Ishikawa (cell line): ENCODE measurements at regions not wholly inside any gene's neighbourhood (a gene's known extent, or its start where the extent isn't known, plus 50 kb on each side); places are given as distances from the start of the nearest gene placed in this dataset.

Experiments used
- CEBPB ChIP-seq: IDR thresholded peaks from 2 replicates; pipeline ENCODE4 v1.6.1; 2012
- CREB1 ChIP-seq: IDR thresholded peaks from 2 replicates; pipeline ENCODE4 v1.6.1; 2012; ENCODE audit warnings: low read depth
- EGR1 ChIP-seq: IDR thresholded peaks from 2 replicates; pipeline ENCODE4 v1.6.1; 2012
- EP300 ChIP-seq: IDR thresholded peaks from 2 replicates; pipeline ENCODE4 v1.6.1; 2012; ENCODE audit warnings: borderline replicate concordance
- FOXM1 ChIP-seq: IDR thresholded peaks from 2 replicates; pipeline ENCODE4 v1.6.1; 2012; ENCODE audit warnings: low read depth, borderline replicate concordance
- MAX ChIP-seq: IDR thresholded peaks from 2 replicates; pipeline ENCODE4 v1.6.1; 2012
- NFIC ChIP-seq: IDR thresholded peaks from 2 replicates; pipeline ENCODE4 v1.6.1; 2012
- RAD21 ChIP-seq: IDR thresholded peaks from 2 replicates; pipeline ENCODE4 v1.6.1; 2012; ENCODE audit warnings: low read depth
- REST ChIP-seq: IDR thresholded peaks from 2 replicates; pipeline ENCODE4 v1.6.1; 2012; ENCODE audit warnings: low read depth, mild to moderate bottlenecking
- TAF1 ChIP-seq: IDR thresholded peaks from 2 replicates; pipeline ENCODE4 v1.6.1; 2012; ENCODE audit warnings: low read depth, mild to moderate bottlenecking
- TCF12 ChIP-seq: IDR thresholded peaks from 2 replicates; pipeline ENCODE4 v1.6.1; 2012; ENCODE audit warnings: low read depth
- TEAD4 ChIP-seq: IDR thresholded peaks from 2 replicates; pipeline ENCODE4 v1.6.1; 2012
- YY1 ChIP-seq: IDR thresholded peaks from 2 replicates; pipeline ENCODE4 v1.6.1; 2012; ENCODE audit warnings: low read depth
- ZBTB7A ChIP-seq: IDR thresholded peaks from 2 replicates; pipeline ENCODE4 v1.6.1; 2012; ENCODE audit warnings: low read depth
- TF ChIP-seq, protein P1 (sequence below): IDR thresholded peaks from 2 replicates; pipeline ENCODE4 v1.6.1; 2012

DNA sequence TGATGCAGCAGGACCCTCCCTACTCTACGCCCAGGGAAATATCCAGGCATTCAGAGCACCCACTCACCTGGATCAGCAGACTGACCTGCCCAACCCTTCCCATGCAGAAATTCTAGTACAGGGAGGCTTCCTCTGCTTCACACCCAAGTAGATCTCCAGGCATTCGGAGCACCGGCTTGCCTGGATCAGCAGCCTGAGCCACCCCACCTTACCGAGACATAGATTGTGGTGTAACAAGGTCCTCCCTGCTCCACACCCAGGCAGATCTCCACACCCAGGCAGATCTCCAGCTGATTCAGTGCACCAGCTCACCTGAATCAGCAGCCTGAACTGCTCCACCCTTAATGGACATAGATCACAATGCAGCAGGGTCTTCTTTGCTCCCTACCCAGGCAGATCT, 215.1 kb upstream of the CPEB2 start:
- TF ChIP-seq RAD21: no peak
- TF ChIP-seq REST: no peak
- no peak for TF ChIP-seq FOXM1
- TF ChIP-seq TEAD4: no peak
- TF ChIP-seq TAF1: no peak
- no peak for TF ChIP-seq NFIC
- no peak for TF ChIP-seq ZBTB7A
- no peak for TF ChIP-seq EGR1
- no peak for TF ChIP-seq CREB1
- TF ChIP-seq EP300: no peak
- no peak for TF ChIP-seq MAX
- TF ChIP-seq YY1: no peak
- TF ChIP-seq TCF12: no peak

DNA sequence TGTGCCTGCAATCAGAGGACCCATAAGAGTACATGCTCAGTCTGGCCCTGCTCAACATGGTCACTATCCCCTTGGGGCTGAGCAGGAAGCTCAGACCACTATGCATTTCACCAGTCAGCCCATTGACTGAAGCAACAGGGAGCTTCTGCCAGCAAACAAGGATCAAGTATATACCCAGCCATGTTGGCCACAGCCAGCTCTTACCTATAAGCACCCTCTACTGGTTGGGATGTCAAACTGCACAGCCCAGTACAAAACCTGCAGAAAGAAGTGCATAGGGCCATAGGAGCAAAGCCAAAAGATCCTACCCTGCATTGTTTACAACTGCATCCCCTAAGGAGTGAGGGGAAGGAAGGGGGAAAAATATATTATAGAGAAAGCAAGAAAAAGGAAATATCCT, 214.4 kb upstream of the CPEB2 start:
- no peak for TF ChIP-seq CEBPB
- no peak for TF ChIP-seq NFIC
- TF ChIP-seq YY1: no peak
- TF ChIP-seq ZBTB7A: no peak
- TF ChIP-seq EP300: no peak
- TF ChIP-seq TAF1: no peak
- peak; percentile 48 for TF ChIP-seq RAD21
- TF ChIP-seq FOXM1: no peak
- TF ChIP-seq TCF12: no peak

DNA sequence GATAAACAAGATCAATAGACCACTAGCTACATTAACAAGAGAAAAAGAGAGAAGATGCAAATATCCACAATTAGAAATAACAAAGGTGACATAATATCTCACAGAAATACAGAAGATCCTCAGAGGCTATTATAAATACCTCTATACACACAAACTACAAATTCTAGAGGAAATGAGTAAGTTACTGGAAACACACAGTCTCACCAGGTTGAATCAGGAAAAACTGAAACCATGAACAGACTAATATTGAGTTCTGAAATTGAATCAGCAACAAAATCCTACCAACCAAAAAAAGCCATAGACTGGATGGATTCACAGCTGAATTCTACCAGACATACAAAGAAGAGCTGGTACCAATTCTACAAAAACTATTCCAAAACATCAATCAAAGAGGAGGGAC, 211.8 kb upstream of the CPEB2 start:
- TF ChIP-seq FOXM1 (no peak), TEAD4 (no peak), TCF12 (no peak), CEBPB (no peak)
- TF ChIP-seq, protein P1, sequence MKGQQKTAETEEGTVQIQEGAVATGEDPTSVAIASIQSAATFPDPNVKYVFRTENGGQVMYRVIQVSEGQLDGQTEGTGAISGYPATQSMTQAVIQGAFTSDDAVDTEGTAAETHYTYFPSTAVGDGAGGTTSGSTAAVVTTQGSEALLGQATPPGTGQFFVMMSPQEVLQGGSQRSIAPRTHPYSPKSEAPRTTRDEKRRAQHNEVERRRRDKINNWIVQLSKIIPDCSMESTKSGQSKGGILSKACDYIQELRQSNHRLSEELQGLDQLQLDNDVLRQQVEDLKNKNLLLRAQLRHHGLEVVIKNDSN: no peak

- TF ChIP-seq NFIC (no peak), REST (no peak), CREB1 (no peak), CEBPB (no peak), FOXM1 (no peak), EGR1 (no peak), TCF12 (no peak), ZBTB7A (no peak), YY1 (no peak), TAF1 (no peak), MAX (no peak), RAD21 (no peak), TEAD4 (no peak), EP300 (no peak)
- TF ChIP-seq, protein P1: no peak
These were observed 209.5 kb upstream of the CPEB2 start for GRCh38 chr4:14792702-14793227.

- TF ChIP-seq MAX: no peak
- no peak for TF ChIP-seq EP300
- TF ChIP-seq EGR1: no peak
- TF ChIP-seq REST: no peak
- no peak for TF ChIP-seq CREB1
- TF ChIP-seq, protein P1: no peak
- TF ChIP-seq TEAD4: no peak
- TF ChIP-seq TAF1: no peak
- no peak for TF ChIP-seq CEBPB
- no peak for TF ChIP-seq RAD21
These were observed 201.3 kb upstream of the CPEB2 start for GRCh38 chr4:14800977-14801376.
